Lower lobe of right lung (tissue), 2 donors: ENCODE measurements at regions not wholly inside any gene's neighbourhood (a gene's known extent, or its start where the extent isn't known, plus 50 kb on each side); places are given as distances from the start of the nearest gene placed in this dataset.
"Not testable (repeated sequence)": the region's sequence is repeated elsewhere in the genome, so short reads cannot be mapped to it uniquely, and the experiment has no call there.

ENCODE experiments used
- ATAC-seq, 2 donors: fragments of 200-7000 bp; cut with Tn5 transposase; one replicate each; pipeline ENCODE4 v1.9.1; 2020 to 2022; ENCODE audit warnings: mild to moderate bottlenecking in 2 of 2, moderate library complexity in 2 of 2
- DNase-seq: peaks from one replicate; pipeline ENCODE4 v3.0.0-alpha.2; 2020
- H3K27ac ChIP-seq: fragments of 200-600 bp; one replicate; pipeline ENCODE4 v1.8.0; 2022
- H3K27me3 ChIP-seq: fragments of 200-600 bp; one replicate; pipeline ENCODE4 v1.8.0; 2022; ENCODE audit warnings: low read depth
- H3K36me3 ChIP-seq: fragments of 200-600 bp; one replicate; pipeline ENCODE4 v1.8.0; 2022; ENCODE audit warnings: mild to moderate bottlenecking
- H3K4me1 ChIP-seq: fragments of 200-600 bp; one replicate; pipeline ENCODE4 v1.8.0; 2022
- H3K4me3 ChIP-seq: fragments of 200-600 bp; one replicate; pipeline ENCODE4 v1.8.0; 2022; ENCODE audit warnings: mild to moderate bottlenecking
- H3K9me3 ChIP-seq: fragments of 200-600 bp; one replicate; pipeline ENCODE4 v1.8.0; 2022
- CTCF ChIP-seq: fragments of 200-600 bp; IDR thresholded peaks from one replicate; pipeline ENCODE4 v1.8.0; 2022; ENCODE audit warnings: antibody characterized with exemption, mild to moderate bottlenecking
- intact Hi-C: fragments of 100-400 bp; cut with DNase I; formaldehyde crosslinking; loops from one replicate; pipeline ENCODE4 v1.11.0; 2022
- donor health status: DM: no; HTN: yes; CAD: no; lungs with severe emphysema.

GRCh38 chr22:16730894-16731293 lies 94.3 kb downstream of the XKR3 start:
- H3K27me3 ChIP-seq, DNase-seq, H3K4me1 ChIP-seq, H3K9me3 ChIP-seq, H3K27ac ChIP-seq, H3K36me3 ChIP-seq, ATAC-seq, H3K4me3 ChIP-seq, intact Hi-C loops: not testable (repeated sequence)

- intact Hi-C loops, H3K36me3 ChIP-seq, H3K4me3 ChIP-seq, DNase-seq, H3K27ac ChIP-seq, ATAC-seq, H3K9me3 ChIP-seq, H3K4me1 ChIP-seq, H3K27me3 ChIP-seq: not testable (repeated sequence)
These were observed 97.7 kb downstream of the XKR3 start for GRCh38 chr22:16727491-16727890.

DNA sequence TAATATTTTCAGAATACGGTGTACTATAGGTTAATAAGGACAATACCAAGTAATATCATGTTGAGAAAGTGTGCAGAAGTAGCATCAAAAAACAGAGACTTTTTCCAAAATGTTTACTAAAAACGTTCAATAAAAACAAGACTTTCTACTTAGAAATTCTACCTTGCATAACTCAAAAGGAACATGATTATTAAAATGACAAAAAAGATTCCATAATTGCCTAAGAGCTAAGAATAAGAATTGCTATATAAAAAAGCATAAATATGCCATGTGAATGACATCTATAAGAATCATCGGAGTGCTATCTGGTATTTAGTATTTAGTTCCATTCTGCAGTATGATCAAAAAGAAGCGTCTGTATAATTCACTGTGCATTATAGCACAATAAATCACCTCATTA lies 102.0 kb downstream of the XKR3 start:
- ATAC-seq, DNase-seq, H3K27ac ChIP-seq, H3K27me3 ChIP-seq, intact Hi-C loops, H3K9me3 ChIP-seq, H3K36me3 ChIP-seq, H3K4me3 ChIP-seq, H3K4me1 ChIP-seq: not testable (repeated sequence)

DNA sequence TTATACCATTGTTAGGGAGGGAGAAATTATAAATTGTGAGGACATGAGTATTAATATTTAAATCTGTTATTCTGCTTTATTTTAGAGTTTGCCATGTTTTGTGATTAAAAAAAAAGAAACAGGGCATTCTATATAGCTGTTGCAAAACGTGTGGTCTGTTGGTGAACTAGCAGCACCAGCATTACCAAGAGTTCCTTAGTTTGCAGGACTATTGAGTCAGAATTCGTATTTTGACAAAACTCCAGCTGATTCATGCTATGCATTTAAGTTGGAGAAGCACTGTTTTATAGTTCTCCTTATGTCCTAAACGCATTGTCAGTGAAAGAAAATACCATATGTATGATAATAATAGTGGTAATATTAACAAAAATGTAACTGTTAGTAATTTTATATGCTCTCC lies 102.6 kb downstream of the XKR3 start:
- H3K4me1 ChIP-seq, H3K27ac ChIP-seq, H3K36me3 ChIP-seq, H3K9me3 ChIP-seq, intact Hi-C loops, H3K4me3 ChIP-seq, DNase-seq: not testable (repeated sequence)
- peaks cover 13% of the 10 kb centered on the region for H3K27me3 ChIP-seq
- peak; percentile 57 to 65 for ATAC-seq

DNA sequence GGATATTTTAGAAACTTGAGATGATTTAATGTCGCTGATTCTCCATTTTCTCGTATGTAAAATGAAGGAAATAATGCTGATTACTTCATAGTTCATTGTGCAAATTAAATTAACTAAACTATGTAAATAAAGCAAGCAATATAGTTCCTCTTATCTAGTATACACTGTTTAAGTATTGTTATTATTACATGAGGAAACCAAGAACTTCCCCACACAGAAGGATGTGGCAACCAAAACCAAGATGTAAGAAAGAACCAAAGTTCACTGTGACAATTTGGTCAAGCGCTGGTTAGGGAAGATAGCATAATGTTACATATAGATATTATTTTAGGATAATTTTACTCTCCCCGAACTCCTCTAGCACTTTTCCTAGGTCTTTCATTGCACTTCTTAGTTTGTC lies 103.2 kb downstream of the XKR3 start:
- ATAC-seq (peak; percentile 71 to 81), DNase-seq (no peak)
- intact Hi-C loops = no loop called here
- Histone ChIP-seq H3K27me3 (peaks cover 19% of the 10 kb centered on the region), H3K27ac (no peak overlapping the region), H3K9me3 (no peaks in the 10 kb centered on the region), H3K36me3 (no peaks in the 10 kb centered on the region), H3K4me1 (no peaks in the 10 kb centered on the region), H3K4me3 (no peak overlapping the region)
- TF ChIP-seq CTCF = no peak

- H3K9me3 ChIP-seq = no peaks in the 10 kb centered on the region
- no peaks in the 10 kb centered on the region for H3K4me1 ChIP-seq
- TF ChIP-seq CTCF = no peak
- no peak overlapping the region for H3K27ac ChIP-seq
- intact Hi-C loops = no loop called here
- H3K4me3 ChIP-seq = no peak overlapping the region
- ATAC-seq = peak in 1 of 2 donors; percentile 18
- no peak for DNase-seq
- H3K36me3 ChIP-seq = no peaks in the 10 kb centered on the region
- H3K27me3 ChIP-seq = peaks cover 20% of the 10 kb centered on the region
These were observed 107.3 kb downstream of the XKR3 start for GRCh38 chr22:16717699-16718558.

GRCh38 chr22:16714568-16714967 lies 110.6 kb downstream of the XKR3 start:
- H3K27me3 ChIP-seq = peaks cover 16% of the 10 kb centered on the region
- H3K4me3 ChIP-seq, H3K9me3 ChIP-seq, intact Hi-C loops, H3K4me1 ChIP-seq, H3K27ac ChIP-seq, H3K36me3 ChIP-seq, DNase-seq, ATAC-seq: not testable (repeated sequence)

DNA sequence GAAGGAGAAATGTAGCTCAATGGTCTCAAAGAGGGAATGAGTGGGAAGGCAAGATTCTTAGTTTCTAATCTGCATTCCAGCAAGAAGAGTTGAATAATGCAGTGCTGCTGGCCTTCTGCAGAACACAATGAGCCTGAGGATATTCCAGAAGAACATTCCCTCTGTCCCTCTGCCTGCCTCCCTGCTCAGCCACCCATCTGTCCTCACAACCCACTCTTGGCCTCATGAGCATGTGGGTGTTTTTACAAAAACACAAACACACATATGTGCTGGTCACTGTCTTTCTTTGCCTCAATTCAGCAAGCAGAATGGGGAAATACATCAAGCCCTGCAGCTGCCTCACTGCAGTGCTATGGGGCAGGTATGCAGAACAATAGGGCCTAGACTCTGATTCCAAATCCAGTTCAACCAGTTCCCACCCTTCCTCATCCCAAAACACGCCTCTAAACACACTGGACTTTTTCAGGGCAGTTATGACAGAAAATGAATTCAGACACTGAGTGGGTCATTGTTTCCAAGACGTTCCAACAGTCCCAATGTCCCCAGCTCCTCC lies 109.8 kb upstream of the CCT8L2 start:
- H3K27me3 ChIP-seq, DNase-seq, H3K4me3 ChIP-seq, H3K4me1 ChIP-seq, intact Hi-C loops, H3K27ac ChIP-seq, H3K9me3 ChIP-seq, H3K36me3 ChIP-seq, ATAC-seq: not testable (repeated sequence)

DNA sequence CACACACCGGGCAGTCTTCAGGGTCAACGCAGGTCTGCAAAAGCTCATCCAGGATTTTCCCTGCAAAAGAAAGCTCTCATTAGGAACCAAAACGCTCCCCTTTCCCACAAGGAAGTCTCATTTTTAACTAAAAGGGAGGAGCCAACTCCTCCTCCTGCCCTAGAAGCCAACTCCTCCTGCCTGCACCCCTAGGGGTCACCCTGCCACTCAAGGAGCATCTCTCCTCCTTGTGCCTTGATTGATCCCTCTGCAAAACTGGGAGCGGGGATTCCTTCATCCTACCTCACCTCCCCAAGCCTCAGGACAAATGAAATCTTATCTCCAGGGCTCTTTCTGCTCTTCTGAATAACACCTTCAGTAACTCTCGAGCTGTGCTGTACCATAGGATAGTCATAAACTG lies 107.8 kb upstream of the CCT8L2 start:
- ATAC-seq, DNase-seq: not testable (repeated sequence)

More for the DNA sequence above, 107.8 kb upstream of the CCT8L2 start:
- H3K27ac ChIP-seq, H3K4me3 ChIP-seq, H3K9me3 ChIP-seq, H3K4me1 ChIP-seq, H3K27me3 ChIP-seq, H3K36me3 ChIP-seq, intact Hi-C loops: not testable (repeated sequence)
